OCI-LY7 (cell line): ENCODE measurements at regions not wholly inside any gene's neighbourhood (a gene's known extent, or its start where the extent isn't known, plus 50 kb on each side); places are given as distances from the start of the nearest gene placed in this dataset.

Experiments
- EZH2phosphoT487 ChIP-seq: fragments of 200-600 bp; sonication (generic); IDR thresholded peaks from 2 replicates; pipeline ENCODE4 v1.6.1; 2018; ENCODE audit warnings: low read depth, borderline replicate concordance, mild to moderate bottlenecking, mixed run types, antibody characterized with exemption, low read length, moderate library complexity, mixed read lengths
- TF ChIP-seq, protein P1 (sequence below): fragments of 200-600 bp; sonication (generic); conservative IDR thresholded peaks from 2 replicates; pipeline ENCODE4 v1.5.1; 2014; ENCODE audit warnings: mild to moderate bottlenecking, antibody characterized with exemption, low read length, moderate library complexity, mixed read lengths

DNA sequence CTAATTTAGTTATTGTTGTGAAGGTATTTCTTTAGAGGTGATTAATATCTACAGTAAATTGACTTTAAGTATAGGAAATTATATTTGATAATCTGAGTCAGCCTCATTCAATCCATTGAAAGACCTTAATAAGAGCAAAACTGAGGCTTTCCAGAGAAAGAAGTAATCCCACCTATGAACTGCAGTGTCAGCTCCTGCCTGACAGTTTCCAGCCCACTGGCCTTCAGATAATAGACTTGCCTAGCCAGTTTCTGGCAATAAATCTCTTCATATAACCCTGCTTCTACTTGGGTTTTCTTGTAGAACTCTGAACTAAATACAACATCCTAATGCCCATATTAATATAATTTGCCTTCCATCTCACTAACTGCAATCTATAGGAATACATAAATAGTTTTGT, 437.9 kb upstream of the UBE2E3 start:
- TF ChIP-seq, protein P1, sequence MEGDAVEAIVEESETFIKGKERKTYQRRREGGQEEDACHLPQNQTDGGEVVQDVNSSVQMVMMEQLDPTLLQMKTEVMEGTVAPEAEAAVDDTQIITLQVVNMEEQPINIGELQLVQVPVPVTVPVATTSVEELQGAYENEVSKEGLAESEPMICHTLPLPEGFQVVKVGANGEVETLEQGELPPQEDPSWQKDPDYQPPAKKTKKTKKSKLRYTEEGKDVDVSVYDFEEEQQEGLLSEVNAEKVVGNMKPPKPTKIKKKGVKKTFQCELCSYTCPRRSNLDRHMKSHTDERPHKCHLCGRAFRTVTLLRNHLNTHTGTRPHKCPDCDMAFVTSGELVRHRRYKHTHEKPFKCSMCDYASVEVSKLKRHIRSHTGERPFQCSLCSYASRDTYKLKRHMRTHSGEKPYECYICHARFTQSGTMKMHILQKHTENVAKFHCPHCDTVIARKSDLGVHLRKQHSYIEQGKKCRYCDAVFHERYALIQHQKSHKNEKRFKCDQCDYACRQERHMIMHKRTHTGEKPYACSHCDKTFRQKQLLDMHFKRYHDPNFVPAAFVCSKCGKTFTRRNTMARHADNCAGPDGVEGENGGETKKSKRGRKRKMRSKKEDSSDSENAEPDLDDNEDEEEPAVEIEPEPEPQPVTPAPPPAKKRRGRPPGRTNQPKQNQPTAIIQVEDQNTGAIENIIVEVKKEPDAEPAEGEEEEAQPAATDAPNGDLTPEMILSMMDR, result no peak
- no peak for TF ChIP-seq EZH2phosphoT487
